LNCAP (cell line): ENCODE measurements at regions not wholly inside any gene's neighbourhood (a gene's known extent, or its start where the extent isn't known, plus 50 kb on each side); places are given as distances from the start of the nearest gene placed in this dataset.

Experiments
- TF ChIP-seq, protein P1 (sequence below): fragments of 450-650 bp; IDR thresholded peaks from 2 replicates; pipeline ENCODE4 v1.5.1; 2017; ENCODE audit warnings: mild to moderate bottlenecking

DNA sequence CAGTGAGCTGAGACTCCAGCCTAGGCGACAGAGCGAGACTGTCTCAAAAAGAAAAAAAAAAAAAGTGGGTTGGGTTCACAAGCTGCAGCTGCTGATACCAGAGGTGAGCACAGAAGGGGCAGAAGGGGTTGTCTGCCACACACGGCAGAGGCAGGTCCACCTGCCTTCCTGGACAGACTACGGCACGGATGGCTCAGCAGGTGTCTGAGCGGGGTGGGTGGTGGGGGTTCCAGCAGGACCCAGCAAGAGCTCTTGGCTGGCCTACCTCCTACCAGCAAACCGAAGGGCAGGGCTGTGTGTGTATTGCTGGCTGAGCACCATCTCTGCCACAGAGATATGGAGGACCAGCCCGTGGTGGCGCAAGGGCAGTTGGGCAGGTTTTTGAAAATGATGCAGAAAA is 130.4 kb upstream of the ASB18 start:
- TF ChIP-seq, protein P1, sequence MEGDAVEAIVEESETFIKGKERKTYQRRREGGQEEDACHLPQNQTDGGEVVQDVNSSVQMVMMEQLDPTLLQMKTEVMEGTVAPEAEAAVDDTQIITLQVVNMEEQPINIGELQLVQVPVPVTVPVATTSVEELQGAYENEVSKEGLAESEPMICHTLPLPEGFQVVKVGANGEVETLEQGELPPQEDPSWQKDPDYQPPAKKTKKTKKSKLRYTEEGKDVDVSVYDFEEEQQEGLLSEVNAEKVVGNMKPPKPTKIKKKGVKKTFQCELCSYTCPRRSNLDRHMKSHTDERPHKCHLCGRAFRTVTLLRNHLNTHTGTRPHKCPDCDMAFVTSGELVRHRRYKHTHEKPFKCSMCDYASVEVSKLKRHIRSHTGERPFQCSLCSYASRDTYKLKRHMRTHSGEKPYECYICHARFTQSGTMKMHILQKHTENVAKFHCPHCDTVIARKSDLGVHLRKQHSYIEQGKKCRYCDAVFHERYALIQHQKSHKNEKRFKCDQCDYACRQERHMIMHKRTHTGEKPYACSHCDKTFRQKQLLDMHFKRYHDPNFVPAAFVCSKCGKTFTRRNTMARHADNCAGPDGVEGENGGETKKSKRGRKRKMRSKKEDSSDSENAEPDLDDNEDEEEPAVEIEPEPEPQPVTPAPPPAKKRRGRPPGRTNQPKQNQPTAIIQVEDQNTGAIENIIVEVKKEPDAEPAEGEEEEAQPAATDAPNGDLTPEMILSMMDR = no peak

GRCh38 chr2:236395067-236395466 is 130.9 kb upstream of the ASB18 start:
- TF ChIP-seq, protein P1 = no peak

- TF ChIP-seq, protein P1 = no peak
These were observed 132.7 kb upstream of the ASB18 start for GRCh38 chr2:236396818-236397350.

DNA sequence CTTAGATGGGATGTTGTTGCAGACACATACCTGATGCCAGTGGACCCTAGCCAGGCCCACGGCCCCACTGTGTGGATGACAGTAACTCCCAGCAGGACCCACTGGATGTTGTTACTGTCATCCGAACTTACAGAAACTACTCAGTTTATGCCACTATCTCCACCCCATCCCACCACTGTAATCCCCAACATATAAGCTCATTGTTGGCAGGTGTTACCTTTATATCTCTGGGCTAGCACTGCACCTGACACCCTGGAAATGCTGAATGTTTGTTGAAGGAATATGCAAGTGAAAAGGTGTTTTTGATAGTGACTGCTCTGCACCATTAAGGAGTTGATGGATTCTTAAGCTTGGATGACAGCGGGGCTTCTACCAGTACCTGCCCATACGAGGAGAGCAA is 133.5 kb upstream of the ASB18 start:
- TF ChIP-seq, protein P1 = no peak

DNA sequence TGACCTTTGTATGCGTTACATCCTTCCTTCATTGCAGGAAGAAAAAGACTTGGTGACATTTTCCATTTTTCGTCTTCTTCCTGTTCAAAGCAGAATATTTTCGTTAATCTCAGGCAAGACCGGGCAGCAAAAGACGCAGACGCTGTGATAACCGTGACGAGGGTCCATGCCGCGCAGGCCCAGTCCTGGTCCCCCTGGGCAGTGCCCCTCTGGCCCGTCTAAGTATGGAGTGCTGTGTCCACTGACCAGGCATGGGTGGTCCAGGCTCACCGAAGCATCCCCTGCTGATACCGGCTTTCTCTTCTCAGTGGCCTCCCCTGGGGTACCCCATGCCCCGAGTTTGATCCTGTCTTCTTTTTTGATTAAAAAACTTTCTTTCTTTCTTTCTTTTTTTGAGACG is 135.2 kb upstream of the ASB18 start:
- TF ChIP-seq, protein P1 = no peak

- TF ChIP-seq, protein P1 = no peak
These were observed 135.9 kb upstream of the ASB18 start for GRCh38 chr2:236400046-236400574.

- TF ChIP-seq, protein P1 = no peak
These were observed 136.6 kb upstream of the ASB18 start for GRCh38 chr2:236400594-236401360.
